H1 (cell line): ENCODE measurements at regions not wholly inside any gene's neighbourhood (a gene's known extent, or its start where the extent isn't known, plus 50 kb on each side); places are given as distances from the start of the nearest gene placed in this dataset.

Experiments used
- ATF3 ChIP-seq: IDR thresholded peaks from 2 replicates; pipeline ENCODE4 v1.6.1; 2011; ENCODE audit warnings: low read depth, mild to moderate bottlenecking, low read length; ENCODE audit not compliant: insufficient read depth
- BRCA1 ChIP-seq: IDR thresholded peaks from 2 replicates; pipeline ENCODE4 v1.6.1; 2012; ENCODE audit warnings: low read depth, low read length, improper control_type of control experiment
- CBX8 ChIP-seq: fragments of 300-800, 300-1000 bp; sonication (generic); IDR thresholded peaks from 2 replicates; pipeline ENCODE4 v1.7.1; 2016; ENCODE audit warnings: low read depth, low read length, borderline replicate concordance
- SIX5 ChIP-seq: IDR thresholded peaks from 2 replicates; pipeline ENCODE4 v1.6.1; 2011; ENCODE audit warnings: mild to moderate bottlenecking, low read depth, low read length
- YY1 ChIP-seq: IDR thresholded peaks from 2 replicates; pipeline ENCODE4 v1.6.1; 2011; ENCODE audit warnings: low read depth, mild to moderate bottlenecking, low read length
- ZNF274 ChIP-seq: IDR thresholded peaks from 2 replicates; pipeline ENCODE4 v1.7.0; 2012; ENCODE audit warnings: low read length, borderline replicate concordance; ENCODE audit errors: extremely low read depth

- no peak for TF ChIP-seq ATF3
- TF ChIP-seq BRCA1 = no peak
- no peak for TF ChIP-seq SIX5
- TF ChIP-seq ZNF274 = no peak
- TF ChIP-seq YY1 = no peak
- no peak for TF ChIP-seq CBX8
These were observed 202.8 kb upstream of the AKR1E2 start (continued) for GRCh38 chr10:4623200-4623599.
